Breast epithelium (tissue), 3 donors: ENCODE measurements at regions not wholly inside any gene's neighbourhood (a gene's known extent, or its start where the extent isn't known, plus 50 kb on each side); places are given as distances from the start of the nearest gene placed in this dataset.

ENCODE experiments used
- CTCF ChIP-seq, 3 donors: fragments of 450-650 bp; IDR thresholded peaks; one replicate each; pipeline ENCODE4 v1.5.1; 2016 to 2017; ENCODE audit warnings: antibody characterized with exemption in 3 of 3, mild to moderate bottlenecking in 3 of 3, moderate library complexity in 3 of 3
- POLR2A ChIP-seq: fragments of 450-650 bp; IDR thresholded peaks from one replicate; pipeline ENCODE4 v1.6.1; 2016; ENCODE audit warnings: antibody characterized with exemption, mild to moderate bottlenecking, moderate library complexity
- POLR2AphosphoS5 ChIP-seq, 3 donors: sonication (generic); formaldehyde crosslinking; IDR thresholded peaks; one replicate each; pipeline ENCODE4 v1.6.1; 2017; ENCODE audit warnings: antibody characterized with exemption in 3 of 3

- no peak for TF ChIP-seq CTCF (IDR thresholded peaks at IDR 0.05)
- no peak for TF ChIP-seq POLR2A
- no peak for TF ChIP-seq POLR2AphosphoS5 (IDR thresholded peaks at IDR 0.05)
Measured at GRCh38 chr10:105840288-105840770, 1199.2 kb downstream of the SORCS3 start.
